ENCODE measurements at regions not wholly inside any gene's neighbourhood (a gene's known extent, or its start where the extent isn't known, plus 50 kb on each side); places are given as distances from the start of the nearest gene placed in this dataset.
A peak's percentile ranks its signal among the peaks of the same experiment; 100 is the strongest.

DNA sequence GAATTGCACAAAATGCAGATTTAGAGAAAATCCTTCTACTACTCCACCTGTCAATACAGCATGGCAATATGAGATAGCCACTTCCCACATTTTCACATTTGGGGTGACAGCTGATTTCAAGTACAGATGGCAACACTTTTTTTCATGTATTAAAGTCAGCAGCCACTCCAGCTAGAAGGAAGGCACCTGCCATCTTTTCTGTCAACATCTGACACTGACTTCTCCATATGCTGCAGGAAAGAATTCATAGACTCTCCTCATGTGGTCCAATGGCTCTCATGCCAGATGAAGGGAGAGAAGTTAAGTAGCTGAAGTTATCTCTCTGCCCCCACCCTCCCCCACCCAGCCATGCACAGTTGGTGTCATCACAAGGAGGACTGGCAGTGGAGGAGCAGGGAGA, 912.0 kb downstream of the SORCS1 start:
- in situ Hi-C loops (cut with HindIII; ENCODE audit: low pct_ligation_motif_present, low pct_unique_long_range_greater_than_20kb, low sequenced_read_pairs): no loop called here
- no peak for DNase-seq

DNA sequence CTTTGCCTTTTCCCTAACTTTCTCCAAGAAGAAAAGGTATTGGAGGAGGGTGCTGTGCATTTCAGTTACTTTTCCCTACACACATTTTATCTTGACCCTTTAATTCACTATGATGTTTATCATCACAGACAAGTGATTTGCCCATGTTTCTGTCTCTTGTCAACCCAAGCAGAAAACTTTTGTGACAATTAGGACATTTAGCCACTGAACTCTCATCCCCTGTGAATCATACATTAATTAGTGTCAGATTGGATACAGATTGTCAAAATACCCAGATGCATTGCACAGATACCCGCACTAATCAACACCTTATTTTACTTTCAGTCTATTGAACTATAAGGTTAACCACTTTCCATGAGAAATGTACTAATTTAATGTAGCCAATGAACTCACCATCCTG, 912.9 kb downstream of the SORCS1 start:
- DNase-seq: no peak
- in situ Hi-C loops (cut with HindIII; ENCODE audit: low pct_ligation_motif_present, low pct_unique_long_range_greater_than_20kb, low sequenced_read_pairs): no loop called here

DNA sequence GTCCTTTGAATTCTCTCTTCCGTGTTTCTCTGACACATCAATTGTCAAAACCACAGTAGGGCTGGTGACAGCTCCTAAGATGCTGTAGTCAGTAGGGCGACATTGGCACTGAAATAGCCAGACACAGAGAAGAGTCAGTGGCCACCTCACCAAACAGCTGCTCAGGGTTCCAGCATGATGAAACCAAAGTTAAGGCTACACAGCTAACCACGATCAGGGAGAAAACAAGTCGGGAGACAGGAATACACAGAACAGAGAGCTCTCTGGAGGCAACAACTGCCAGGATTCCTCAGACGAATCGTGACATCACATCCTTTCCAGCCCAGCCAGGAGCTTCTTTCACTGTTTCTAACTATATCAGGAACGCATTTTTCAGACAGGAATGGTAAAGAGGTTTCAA, 922.2 kb downstream of the SORCS1 start:
- in situ Hi-C loops (cut with HindIII; ENCODE audit: low pct_ligation_motif_present, low pct_unique_long_range_greater_than_20kb, low sequenced_read_pairs): no loop called here
- DNase-seq: no peak

DNA sequence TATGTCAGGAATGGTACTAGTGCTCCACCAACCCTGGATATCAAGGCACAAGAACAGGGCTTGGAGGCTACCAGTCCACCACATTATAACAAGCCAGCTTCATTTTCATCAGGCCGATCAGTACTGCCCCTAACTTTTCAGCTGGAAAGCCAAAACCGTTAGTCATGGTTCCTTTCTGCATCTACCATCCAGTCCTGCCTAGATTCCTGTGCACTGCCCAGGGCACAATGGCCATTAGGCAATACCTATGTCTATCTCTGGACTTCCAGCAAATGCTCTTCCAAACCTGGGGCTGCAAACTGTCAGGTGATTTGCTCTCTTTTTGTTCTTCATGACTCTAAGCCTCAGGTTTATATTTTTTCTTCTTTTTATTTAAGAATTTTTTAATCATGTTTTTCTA, 937.7 kb downstream of the SORCS1 start:
- in situ Hi-C loops (cut with HindIII; ENCODE audit: low pct_ligation_motif_present, low pct_unique_long_range_greater_than_20kb, low sequenced_read_pairs): no loop called here
- DNase-seq: no peak

DNA sequence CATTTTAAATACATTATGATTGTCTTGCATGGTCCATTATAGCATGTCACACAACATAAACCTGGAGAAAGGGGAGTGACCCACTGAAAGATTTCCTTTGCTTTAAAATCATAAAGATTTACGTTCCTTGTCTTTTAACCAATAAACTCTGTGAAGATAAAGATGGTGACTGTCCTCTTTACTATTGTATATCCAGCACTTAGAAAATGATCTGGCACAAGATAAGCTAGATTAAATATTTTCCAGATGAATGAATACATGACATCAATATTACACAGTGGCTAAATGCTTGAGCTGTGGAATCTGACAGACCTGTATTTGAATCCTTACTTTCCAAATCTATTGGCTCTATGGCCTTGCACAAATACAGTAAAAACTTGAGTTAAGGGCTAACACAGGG, 938.4 kb downstream of the SORCS1 start:
- no peak for DNase-seq
- in situ Hi-C loops (cut with HindIII; ENCODE audit: low pct_ligation_motif_present, low pct_unique_long_range_greater_than_20kb, low sequenced_read_pairs): no loop called here

DNA sequence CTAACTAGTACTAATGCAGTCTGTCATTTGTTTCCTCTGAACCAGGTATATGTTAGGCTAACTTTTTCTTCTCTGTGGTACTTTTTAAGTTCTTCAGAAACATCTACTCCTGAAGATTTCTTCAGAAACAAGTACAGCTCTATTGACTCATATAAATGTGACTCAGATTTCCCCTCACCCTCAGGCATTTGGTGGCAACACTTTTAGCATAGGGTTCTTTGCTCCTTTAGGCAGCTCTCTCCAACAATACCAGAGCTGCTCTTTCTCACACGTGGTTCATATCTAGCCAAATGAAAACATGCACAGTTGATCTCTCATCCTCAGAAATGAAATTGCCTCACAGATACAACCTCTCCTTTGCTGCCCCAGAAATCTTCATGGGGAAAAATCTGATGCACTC, 939.8 kb downstream of the SORCS1 start:
- in situ Hi-C loops (cut with HindIII; ENCODE audit: low pct_ligation_motif_present, low pct_unique_long_range_greater_than_20kb, low sequenced_read_pairs): no loop called here
- DNase-seq: no peak

DNA sequence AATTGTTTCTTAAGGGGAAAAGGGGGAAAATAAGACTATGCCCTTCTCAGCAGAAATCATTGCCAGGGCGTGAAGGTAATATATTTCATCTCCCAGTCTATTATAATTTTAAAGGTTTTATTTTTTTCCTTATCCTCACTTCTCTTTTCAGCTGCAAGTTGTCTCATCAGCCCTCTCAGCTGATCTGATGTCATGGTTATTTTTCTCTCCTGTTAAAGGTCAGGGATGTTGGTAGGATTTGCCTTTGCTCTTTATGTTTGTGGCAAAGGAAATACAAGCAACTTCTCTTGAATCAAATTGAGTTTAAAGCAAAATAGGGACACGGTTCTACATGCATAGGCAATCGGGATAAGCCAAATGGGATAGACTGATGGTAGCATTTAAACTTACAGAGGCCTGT, 946.9 kb downstream of the SORCS1 start:
- in situ Hi-C loops (cut with HindIII; ENCODE audit: low pct_ligation_motif_present, low pct_unique_long_range_greater_than_20kb, low sequenced_read_pairs): no loop called here
- no peak for DNase-seq

DNA sequence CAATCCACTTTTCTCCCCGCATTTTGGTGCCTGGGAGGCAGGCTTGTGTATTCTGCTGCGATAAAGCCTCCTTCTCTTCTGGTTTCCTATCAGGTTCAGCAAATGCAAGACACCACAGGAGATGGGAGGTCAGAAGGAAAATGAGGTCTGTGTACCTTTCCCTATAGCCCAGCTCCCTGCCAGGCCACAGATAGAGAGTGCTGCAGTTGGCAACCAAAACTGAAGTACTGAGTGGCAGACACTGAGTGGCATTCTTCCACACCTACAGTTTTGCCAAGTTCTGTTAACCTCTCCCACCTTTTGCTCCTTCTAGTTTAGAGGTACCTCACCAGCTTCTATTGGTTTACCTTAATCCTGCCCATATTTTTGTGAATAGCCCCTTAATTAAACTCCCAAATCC, 948.4 kb downstream of the SORCS1 start:
- in situ Hi-C loops (cut with HindIII; ENCODE audit: low pct_ligation_motif_present, low pct_unique_long_range_greater_than_20kb, low sequenced_read_pairs): no loop called here
- DNase-seq: no peak

DNA sequence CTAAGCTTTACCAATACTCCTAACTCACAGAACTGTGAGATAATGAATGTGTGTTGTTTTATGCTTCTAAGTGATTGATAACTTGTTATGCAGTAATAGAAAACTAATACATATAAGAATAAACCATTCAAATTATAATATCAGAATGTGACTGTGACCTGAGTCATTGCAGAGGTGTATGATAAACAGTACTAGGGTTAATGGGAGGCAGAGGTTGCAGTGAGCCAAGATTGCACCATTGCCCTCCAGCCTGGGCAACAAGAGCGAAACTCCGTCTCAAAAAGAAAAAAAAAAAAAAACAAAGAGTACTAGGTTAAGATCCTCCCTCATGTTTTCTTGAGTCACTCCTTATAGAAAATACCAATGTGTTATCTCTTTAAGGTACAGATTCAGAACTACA, 950.3 kb downstream of the SORCS1 start:
- DNase-seq: no peak
- in situ Hi-C loops (cut with HindIII; ENCODE audit: low pct_ligation_motif_present, low pct_unique_long_range_greater_than_20kb, low sequenced_read_pairs): no loop called here

DNA sequence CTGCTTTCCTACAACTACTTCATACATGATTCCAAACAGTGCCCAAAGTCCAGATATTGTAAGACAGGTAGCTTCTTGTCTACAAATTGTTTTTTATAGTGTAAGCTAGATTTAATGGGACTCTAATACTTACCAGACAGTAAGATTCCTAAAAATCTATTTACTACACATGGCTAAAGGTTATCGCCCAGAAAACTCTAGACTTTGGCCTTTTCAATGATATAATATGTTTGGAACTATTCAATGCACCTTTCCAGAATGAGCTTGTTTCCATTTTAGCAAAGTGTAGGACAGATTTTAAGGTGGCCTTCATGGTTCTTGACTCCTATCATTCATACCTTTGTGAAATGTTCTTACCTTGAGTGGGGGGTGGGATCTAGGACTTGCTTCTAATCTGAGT, 951.0 kb downstream of the SORCS1 start:
- in situ Hi-C loops (cut with HindIII; ENCODE audit: low pct_ligation_motif_present, low pct_unique_long_range_greater_than_20kb, low sequenced_read_pairs): no loop called here

DNA sequence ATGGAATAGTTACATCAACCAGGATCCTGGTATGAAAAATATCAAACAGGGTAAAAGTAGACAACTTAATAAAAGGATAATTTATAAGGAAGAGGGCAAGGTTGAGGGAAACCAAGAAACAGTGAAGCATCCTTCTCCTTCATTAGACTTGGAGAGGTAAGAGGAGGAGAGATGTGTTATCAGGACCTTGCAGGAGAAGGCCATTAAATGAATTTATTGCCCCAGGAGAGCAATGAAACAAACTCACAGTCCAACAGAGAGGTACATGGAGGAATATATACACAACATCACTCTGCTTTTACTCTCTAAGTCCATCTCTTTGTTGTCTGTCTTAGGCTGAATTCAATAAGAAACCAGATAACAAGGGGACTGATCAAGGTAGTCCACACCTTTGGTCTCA, 966.2 kb downstream of the SORCS1 start:
- in situ Hi-C loops (cut with HindIII; ENCODE audit: low pct_ligation_motif_present, low pct_unique_long_range_greater_than_20kb, low sequenced_read_pairs): no loop called here
- no peak for DNase-seq

More for the DNA sequence above, 951.0 kb downstream of the SORCS1 start:
- DNase-seq: no peak

DNA sequence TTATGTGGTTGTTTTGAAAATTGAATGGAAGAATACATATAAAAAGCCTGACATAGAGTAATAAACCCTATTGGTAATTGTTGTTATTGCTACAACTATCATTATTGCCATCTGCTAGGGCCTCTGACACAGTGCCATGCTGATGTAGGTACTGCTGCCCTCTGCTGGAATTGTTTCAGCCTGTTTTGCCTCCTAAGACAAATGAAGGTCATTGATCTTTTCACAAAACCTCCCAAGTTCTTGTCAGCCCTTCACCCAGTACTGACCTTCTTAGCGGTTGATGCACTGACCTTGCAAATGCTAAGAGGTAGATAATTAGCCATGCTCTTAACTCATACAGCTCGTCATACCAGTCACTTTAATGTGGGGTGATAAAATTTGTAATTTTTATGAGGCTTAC, 975.2 kb downstream of the SORCS1 start:
- peak; percentile 47 for DNase-seq
- in situ Hi-C loops (cut with HindIII; ENCODE audit: low pct_ligation_motif_present, low pct_unique_long_range_greater_than_20kb, low sequenced_read_pairs): no loop called here

DNA sequence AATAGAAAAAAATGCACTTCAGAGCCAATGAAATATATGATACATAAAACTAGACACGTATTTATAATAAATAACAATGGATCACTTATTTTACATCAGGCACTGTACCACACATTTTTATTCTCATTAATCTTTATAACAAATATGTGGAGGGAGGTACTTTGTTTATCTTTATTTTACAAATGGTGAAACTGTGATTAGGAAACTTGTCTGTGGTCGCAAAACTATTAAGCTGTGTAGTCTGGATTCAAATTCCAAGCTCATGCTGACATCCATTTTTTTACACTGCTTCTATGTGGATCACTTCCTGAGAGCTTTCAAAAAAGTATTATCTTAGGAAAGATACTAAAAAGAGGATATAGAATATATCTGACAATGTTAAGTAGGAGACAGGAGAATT, 978.6 kb downstream of the SORCS1 start:
- in situ Hi-C loops (cut with HindIII; ENCODE audit: low pct_ligation_motif_present, low pct_unique_long_range_greater_than_20kb, low sequenced_read_pairs): no loop called here
- DNase-seq: no peak

DNA sequence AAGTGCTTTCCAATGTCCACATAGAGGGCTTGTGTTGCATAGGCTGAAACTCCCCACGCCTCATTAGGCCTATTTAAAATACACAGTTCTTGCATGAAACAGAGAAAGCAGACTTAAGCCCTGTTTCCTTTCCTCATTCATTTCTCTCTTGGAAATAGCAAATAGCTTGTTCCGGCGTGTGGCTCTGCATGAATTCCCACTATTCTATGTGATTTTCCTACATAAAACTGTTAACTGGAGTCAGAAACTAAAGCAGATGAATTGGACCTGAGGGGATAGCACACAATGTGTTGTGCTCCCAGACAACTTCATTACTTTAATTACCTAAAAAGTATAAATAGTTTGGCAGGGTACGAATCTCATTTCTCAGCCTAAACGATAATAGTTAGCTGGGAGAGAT, 981.5 kb downstream of the SORCS1 start:
- in situ Hi-C loops (cut with HindIII; ENCODE audit: low pct_ligation_motif_present, low pct_unique_long_range_greater_than_20kb, low sequenced_read_pairs): no loop called here
- DNase-seq: no peak

DNA sequence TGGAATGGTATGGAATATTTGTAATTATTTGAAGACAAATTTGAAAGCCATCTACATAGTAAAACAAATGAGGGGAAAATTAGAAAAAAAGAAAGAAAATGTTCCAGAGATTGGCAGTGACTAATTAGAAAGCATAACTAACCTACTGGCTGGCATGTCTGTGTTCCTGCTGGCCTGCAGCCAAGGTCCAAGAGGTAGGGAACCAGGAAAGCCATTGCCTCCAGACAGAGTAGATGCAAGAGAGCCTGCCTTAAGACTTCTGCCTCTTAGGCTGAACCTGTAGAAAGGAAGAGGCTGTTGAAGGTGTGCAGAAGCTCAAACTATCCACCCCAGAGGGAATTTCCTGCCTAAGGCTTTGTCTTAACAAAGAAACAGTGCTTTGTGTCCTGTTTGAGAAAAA, 982.0 kb downstream of the SORCS1 start:
- in situ Hi-C loops (cut with HindIII; ENCODE audit: low pct_ligation_motif_present, low pct_unique_long_range_greater_than_20kb, low sequenced_read_pairs): no loop called here
- DNase-seq: no peak

DNA sequence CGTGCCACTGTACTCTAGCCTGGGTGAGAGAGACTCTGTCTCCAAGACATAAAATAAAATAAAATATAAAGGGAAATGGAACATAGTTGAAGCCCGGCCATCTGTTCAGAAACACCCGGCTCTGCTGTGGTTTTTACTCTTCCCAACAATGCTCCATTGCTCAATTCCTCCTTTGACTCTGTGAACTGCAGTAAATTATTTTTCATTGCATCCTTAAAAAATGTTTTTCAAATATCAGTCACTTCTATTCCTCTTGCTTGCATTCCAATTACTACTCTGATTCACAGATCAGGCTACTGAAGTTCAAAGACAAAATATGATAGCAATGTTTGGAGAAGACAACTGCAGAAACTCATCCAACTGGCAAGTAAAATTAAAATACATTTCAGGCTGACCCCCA, 983.0 kb downstream of the SORCS1 start:
- no peak for DNase-seq
- in situ Hi-C loops (cut with HindIII; ENCODE audit: low pct_ligation_motif_present, low pct_unique_long_range_greater_than_20kb, low sequenced_read_pairs): no loop called here

DNA sequence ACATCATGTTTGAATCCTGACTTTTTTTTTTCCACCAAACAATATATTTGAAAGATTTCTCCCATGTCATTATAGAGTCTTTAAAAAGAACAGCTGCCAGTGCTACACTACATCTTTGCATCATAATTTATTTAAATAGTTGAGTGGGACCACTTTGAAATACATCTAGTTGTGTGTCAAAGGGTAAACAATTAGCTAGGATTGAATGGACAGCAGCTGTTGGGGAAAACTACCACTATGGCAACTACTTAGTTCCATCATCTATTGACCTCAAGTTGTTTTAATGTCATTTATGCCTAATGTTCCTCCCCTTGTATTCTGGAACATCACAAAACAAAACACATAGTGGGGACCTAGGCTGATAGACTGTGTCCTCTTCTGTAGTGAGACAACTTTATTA, 985.1 kb downstream of the SORCS1 start:
- in situ Hi-C loops (cut with HindIII; ENCODE audit: low pct_ligation_motif_present, low pct_unique_long_range_greater_than_20kb, low sequenced_read_pairs): no loop called here
- no peak for DNase-seq

DNA sequence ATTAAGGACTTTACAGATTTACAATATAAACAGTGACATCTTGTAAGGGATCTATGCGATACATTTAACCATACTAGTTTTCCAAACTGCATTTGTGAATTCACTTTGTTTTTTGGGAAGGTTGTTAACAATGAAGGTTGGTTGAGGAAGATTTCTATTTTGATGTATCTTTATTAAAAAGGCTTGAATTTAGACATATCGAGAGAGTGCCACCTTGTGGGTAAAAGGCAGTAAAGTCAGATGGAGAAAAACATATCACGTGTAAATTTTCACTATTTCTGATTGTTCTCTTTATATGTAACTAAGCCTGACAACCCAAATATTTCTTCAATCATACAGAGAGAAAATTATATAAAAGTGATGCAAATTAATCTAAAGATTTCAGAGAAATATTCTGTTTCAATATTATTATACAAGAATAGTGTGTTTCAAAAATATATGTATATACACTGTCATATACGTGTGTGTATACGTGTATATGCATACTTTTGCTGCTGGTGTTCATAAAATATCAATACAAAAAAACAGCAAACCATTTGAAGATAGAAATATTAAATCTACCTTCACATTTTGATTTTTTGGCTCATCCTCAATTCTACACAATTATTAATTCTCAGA, 988.6 kb downstream of the SORCS1 start:
- in situ Hi-C loops (cut with HindIII; ENCODE audit: low pct_ligation_motif_present, low pct_unique_long_range_greater_than_20kb, low sequenced_read_pairs): no loop called here
- peak; percentile 39 for DNase-seq

DNA sequence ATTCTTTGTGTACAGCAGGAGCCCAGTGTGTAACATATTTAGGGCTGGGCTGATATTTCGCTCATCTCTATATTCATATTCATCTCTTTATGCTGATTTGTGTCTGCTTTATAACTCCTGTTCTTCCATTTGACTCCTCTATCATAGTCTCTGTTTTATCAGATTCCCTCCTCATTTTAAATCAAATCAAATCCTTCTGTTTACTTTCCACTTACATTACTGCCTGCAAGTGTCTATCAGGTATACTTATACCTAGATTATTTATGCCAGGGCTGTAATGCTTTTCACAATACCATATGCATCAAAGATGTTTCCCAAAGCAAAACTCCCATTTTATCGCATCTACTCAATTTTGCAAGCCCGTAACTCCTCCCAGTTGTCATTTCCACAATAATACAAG, 990.7 kb downstream of the SORCS1 start:
- DNase-seq: no peak
- in situ Hi-C loops (cut with HindIII; ENCODE audit: low pct_ligation_motif_present, low pct_unique_long_range_greater_than_20kb, low sequenced_read_pairs): no loop called here

DNA sequence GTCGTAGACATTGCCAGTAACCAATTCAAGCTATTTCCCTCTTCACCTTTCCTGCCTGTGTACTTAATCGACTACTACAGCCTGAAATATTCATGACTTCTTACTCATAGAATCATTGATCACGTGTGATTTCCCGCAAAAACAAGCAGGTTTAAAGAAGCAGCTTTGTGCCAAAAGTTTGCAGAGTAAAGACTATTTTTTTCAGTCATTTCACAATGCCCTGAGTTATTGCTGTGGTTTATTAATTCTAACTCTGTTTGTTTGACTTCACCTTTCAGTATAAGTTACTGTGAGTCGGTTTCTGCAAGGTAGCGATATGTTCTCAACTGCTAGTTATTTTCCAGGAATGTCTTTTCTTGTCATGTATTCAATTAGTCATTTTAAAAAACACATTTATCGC, 995.3 kb downstream of the SORCS1 start:
- DNase-seq: no peak
- in situ Hi-C loops (cut with HindIII; ENCODE audit: low pct_ligation_motif_present, low pct_unique_long_range_greater_than_20kb, low sequenced_read_pairs): no loop called here

DNA sequence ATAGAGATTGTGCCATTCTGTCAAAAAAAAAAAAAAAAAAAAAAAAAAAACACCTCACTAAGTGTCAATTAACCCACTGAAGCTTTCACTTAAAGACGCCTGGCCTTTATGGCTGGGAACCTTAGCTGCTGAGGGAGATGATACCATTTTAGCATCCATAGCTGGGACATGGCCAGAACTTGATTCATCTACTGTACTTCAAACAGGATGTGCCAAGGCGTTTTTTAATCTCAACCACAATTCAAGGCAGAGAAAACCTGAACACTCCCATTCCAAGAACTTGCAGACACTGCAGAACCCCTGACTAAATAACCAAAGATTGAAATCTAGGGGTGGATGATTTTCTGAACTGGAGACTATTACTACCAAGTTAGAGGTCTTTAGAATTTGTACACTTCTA, 996.6 kb downstream of the SORCS1 start:
- no peak for DNase-seq
- in situ Hi-C loops (cut with HindIII; ENCODE audit: low pct_ligation_motif_present, low pct_unique_long_range_greater_than_20kb, low sequenced_read_pairs): no loop called here

Data from ACHN (cell line).